HG03060 (cell line): ENCODE measurements at regions not wholly inside any gene's neighbourhood (a gene's known extent, or its start where the extent isn't known, plus 50 kb on each side); places are given as distances from the start of the nearest gene placed in this dataset.
"Not testable (repeated sequence)": the region's sequence is repeated elsewhere in the genome, so short reads cannot be mapped to it uniquely, and the experiment has no call there.

ENCODE experiments used
- ATAC-seq: cut with Tn5 transposase; IDR thresholded peaks from one replicate; pipeline ENCODE4 v1.9.1; 2021; ENCODE audit warnings: low read depth, moderate number of reproducible peaks; ENCODE audit not compliant: unreplicated experiment

DNA sequence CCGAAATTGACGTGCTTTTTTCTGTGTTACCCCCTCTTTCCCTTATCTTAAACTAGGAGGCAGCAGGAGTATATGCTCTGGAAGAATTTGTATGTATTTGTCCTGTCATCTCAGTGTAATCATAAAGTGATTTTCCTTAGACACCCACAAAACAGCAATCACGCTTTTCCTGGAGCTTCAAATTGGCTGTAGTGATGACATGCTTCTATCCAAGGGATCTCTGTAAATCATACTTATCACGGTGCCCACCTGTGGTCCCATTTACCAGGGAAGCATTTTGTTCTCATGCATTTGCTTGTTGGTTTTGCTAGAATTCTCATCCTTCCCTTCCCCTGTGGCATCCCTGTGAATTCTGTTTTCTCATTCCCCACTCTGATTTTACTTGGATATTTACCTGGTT is 220.8 kb upstream of the THUMPD2 start:
- ATAC-seq = no peak

DNA sequence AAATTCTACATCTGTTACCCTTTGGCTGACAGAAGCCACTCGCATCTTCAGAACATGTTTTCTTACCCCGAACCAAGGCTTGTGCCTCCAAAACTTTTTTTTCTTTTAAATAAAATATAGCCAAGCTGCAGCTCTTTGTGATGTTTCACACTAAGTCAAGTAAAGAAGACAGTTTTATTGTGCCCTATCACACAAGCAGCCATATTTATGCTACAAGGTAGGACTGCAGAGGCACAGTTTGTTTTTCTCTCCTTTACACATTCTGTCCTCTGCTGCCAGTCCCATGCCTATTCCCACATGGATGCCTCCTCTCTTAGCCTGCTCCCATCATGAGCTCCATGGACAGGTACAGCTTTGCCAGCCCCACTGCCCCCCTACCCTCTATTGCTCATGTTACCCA is 219.6 kb upstream of the THUMPD2 start:
- no peak for ATAC-seq

DNA sequence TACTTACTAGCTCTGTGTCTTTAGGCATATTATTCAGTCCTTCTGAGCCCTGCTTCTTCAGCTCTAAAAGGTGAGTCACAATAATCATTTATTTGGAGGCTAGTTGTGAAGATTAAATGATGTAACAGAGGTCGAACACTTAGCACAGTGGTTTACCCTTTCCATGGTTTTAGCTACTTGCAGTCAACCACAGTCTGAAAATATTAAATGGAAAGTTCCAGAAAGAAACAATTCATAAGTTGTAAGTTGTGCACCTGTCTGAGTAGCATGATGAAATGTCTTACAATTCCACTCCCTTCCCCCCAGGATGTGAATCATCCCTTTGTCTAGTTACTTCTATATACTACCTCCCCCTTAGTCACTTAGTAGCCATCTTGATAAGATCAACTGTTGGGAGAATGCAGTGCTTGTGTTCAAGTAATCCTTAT is 217.6 kb upstream of the THUMPD2 start:
- no peak for ATAC-seq

DNA sequence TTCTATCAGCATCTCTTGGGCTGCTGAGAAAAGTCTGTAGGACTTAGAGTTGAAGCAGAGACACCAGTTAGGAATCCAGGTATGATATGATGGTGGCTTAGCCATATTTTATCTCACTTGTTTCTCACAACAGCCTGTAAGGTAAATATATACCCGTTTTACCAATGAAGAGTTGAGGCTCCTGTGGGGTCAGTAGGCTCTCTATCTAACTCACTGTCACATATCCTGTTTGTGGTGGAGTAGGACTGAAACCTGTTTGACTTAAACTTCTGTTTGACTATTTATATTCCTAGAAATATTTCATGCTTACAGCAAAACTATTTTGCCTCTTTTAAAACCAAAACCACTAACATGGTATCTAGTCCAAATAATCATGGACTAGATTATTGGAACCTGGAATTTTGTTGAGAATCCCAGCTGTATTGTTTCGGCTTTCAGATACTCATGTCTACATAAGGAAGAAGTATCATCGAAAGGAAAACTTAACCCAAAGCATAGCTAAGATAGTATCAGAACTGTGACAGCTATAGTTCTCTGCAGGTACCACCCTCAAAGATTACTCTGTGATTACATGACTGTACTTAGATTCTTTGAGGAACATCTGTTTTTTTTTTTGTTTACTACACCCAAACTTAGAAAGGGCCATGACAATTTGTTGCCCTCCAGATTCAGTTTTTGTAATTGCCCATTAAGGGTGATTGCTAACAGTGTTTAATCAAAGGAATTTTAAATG is 216.1 kb upstream of the THUMPD2 start:
- no peak for ATAC-seq

DNA sequence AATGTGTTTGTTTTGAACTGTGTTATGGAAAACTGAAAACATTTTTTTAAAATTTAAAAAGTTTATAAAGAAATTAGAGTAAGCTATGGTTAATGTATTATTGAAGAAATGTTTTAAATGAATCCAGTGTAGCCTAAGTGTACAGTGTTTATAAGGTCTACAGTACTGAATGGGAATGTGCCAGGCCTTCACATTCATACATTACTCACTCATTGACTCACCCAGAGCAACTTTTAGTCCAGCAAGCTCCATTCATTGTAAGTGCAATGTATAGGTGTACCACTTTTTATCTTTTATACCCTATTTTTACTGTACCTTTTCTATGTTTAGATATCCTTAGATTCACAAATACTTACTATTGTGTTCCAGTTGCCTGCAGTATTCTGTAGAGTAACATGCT is 215.1 kb upstream of the THUMPD2 start:
- ATAC-seq = no peak

DNA sequence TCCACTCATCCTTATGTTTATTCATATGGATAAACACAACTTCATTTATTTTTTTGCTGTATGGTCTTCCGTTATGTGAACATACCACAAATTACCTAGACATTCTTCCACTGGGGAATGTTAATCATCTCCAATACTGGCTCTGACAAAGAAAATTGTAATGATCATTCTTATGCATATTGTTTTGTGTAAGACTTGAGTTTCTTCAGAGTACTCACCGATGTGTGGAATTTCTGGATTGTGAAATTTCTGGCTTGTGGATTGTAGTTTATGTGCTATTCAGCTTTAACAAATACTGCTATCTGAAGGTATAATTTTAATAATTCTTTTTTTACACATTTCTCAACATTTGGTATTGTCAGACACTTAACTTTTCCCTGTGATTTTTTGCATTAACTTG is 212.2 kb upstream of the THUMPD2 start:
- ATAC-seq = no peak

DNA sequence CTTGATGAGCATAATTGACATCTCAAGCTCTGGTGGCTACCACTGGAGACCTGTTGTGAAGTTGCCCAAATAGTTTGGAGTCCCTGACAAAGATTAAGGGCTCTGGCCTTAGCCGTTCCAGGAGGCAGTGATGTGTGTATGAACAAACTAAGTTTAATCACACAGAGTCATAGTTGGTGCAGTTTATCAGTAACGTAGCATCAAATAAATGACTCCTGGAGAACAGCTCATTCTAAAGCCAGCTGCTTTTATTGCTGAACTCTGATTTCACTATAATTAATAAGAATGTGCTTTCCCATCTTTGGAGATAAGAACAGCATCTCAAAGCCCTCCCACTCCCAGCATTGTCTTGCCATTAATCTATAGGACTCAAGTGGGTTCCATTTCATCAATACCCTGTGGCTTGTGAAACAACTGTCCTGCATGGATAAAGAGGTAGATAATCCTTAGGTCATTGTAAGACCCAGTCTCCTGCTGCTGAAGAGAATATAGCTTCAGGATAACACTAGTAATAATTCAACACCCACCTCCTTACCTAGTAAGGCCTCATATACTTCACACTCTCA is 211.4 kb upstream of the THUMPD2 start:
- ATAC-seq = no peak

DNA sequence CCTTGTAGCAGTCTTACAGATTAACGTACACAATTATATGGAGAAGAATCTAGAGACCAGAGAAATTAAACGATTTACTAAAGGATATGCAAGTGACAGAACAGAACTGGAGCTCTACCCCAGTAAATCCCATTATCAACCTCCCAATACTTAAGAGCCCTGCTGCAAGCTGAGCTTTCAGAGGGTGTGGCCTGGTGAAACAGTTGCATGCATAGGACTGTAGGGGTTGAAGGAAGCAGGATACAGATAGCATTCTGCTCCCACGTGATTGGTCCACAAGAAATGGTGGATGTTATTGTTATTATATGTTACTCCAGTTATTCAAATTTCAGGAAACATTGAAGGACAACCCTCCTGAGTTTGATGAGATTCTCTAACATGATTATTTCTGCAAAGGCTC is 210.8 kb upstream of the THUMPD2 start:
- no peak for ATAC-seq

DNA sequence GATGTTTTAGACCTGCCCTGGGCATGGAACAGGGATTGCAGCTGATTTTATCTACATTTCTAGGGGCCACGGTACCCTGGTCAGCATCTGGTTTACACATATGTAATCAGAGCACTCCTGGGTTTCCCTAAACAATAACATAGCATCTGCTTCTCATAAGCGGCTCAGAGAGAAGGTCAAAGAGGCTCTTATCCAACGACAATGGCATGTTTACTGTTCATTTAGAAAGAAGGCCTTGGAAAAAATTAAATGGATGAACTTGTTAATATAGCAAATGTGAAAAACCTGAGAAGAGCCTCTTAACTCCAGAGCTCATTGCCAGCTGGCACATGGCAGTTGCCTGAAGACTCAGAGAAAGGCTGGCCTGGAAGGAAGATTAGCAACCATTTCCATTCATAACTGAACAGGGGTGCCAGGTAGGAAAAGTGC is 202.8 kb upstream of the THUMPD2 start:
- no peak for ATAC-seq

DNA sequence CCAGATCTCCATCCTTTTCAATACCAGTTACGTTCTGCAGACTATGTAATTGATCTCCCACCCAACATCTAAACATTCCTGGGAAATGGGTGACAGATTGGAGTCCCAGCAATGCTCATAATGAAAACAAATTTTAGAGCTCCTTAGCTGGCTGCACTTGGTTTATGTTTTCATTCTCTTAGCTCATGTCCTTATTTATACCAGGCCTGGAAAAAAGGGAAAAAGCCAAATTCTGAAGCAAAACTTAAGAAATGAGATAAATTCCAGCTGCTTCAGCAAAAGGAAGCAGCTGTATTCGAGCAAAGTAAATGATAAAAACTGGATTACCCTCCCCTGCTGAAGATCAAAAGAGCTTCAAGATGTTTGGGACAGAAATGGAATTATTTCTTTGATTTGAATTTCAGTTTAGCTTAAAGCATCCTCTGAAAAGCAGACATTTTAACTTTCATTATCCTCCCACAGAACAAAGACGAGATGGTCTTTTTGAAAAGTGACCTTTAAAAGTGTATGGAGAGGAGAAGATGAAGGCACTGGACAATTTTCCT is 196.5 kb upstream of the THUMPD2 start:
- ATAC-seq = no peak

DNA sequence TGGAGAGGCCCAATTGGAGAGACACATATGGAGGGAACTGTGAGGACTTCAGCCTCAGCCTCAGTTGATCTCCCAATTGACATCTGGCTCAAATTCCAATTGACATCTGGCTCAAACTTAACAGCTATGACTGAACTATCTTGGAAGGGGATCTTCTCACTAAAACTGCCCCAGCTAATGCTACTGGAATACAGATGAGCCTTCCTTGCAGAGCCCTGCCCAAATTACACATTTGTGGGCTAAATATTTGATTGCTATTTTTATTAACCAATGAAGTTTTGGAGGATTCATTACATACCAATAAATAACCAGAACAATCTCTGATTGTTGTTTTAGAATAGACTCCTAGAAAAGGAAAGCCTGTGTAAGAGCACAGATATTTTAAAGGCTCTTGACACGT is 189.0 kb upstream of the THUMPD2 start:
- ATAC-seq = no peak

DNA sequence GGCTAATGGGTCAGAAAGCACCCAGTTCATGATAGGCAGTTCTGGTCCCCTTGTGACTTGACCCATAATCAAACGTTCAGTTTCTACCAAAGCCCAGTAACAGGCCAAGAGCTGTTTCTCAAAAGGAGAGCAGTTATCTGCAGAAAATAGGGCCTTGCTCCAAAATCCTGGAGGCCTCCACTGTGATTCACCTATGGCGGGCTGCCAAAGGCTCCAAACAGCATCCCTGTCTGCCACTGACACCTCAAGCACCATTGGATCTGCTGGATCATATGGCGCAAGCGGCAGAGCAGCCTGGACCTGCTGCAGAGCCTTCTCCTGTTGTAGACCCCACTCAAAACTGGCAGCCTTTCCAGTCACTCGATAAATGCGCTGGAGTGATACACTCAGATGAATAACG is 181.6 kb upstream of the THUMPD2 start:
- not testable (repeated sequence) for ATAC-seq

DNA sequence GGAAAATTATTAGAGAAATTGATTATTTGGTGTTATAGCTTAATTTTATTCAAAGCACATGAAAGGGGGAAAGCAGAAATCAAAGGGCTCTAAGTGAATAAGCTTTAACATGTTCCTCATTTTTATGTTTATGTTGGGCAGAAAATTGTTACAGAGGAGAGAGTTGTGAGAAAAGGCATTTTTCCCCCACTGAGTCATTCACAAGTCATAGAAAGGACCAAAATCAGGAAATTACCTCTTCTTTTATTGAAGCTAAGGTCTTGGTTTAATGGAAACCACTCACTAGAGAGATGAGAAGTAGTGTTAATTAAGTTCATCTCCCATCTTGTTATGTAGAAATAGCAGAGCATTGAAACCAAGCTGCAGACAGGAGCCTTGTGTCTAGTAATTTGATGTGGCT is 175.3 kb upstream of the THUMPD2 start:
- no peak for ATAC-seq

DNA sequence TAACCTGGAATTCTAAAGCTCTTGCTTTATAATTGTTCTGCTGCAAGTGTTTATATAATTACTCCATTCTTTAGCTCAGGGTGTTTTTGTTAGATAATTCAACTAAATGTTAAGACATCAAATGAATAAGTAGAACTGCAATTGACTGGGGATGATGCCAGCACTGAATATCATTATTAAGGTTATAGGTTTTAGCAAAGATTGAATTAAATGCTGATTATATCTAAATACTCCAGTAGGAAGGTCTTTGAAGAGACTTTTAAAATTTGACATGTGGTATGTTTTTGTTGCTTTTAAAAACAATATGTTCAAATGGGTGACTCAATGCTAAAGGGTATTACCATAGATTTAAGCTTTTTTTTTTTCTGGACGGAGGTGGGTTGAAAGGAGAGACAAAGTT is 170.1 kb upstream of the THUMPD2 start:
- ATAC-seq = no peak

DNA sequence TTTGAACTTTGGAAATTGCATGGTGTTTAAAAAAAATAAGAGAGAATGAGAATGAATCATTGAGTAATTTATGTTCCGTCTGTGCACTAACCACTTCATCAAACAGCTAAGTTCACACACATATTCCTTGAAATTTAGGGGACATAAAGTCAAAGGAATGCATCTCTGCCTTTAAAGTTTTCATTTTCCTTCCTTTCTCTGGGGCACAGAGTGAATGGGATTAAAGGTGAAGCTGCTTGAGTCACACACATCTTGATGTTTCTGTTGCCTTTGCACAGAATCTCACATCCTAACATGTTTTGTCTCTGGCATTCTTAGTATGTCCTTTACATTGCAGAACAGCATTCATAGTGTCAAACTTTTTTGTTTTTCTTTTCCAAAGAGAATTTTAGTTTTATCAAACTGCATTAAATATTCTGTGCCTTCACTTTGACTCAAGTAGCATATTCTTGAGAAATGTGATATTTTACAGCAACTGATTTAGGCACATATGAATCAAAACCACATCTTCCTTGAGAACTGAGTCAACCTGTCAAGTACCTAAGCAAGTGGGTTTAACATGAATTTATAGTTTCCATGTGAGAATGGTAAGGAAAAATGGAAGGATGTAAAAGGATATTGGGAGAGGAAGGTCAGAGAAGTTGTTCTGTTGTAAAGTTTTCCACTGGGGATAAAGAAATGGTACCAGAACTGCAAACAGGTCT is 169.1 kb upstream of the THUMPD2 start:
- no peak for ATAC-seq

DNA sequence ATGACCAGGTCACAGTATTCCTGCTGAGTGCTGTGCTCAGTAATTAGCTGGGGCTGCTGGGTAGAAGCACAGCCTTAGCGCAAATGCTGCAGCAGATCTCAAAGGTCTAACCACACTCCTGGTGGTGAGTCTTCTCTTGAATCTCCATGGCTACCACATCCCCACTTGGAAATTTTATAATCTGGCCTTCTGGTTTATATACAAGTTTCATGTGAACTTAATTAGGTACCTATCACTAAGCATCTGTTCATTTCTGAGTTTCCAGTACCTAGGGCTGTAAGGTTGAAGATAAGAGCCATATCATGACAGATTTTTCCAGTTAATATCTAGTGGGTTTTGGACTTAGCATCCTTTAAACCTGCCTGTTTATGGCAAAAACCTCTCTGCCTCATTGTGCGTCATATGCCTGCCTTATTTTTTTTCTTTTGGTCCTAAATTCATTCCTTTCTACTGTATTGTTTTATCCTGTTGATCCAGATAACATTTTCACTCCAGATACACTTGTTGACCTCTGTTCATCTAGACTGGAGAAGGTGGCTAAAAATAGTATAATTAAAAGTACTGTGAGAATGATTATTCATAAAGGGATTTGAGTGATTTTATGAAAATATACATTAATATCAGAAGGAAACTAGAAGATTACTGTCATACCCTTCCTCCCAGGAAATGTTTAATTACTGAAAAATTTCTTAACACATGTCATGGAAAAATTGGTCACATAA is 168.4 kb upstream of the THUMPD2 start:
- ATAC-seq = no peak

DNA sequence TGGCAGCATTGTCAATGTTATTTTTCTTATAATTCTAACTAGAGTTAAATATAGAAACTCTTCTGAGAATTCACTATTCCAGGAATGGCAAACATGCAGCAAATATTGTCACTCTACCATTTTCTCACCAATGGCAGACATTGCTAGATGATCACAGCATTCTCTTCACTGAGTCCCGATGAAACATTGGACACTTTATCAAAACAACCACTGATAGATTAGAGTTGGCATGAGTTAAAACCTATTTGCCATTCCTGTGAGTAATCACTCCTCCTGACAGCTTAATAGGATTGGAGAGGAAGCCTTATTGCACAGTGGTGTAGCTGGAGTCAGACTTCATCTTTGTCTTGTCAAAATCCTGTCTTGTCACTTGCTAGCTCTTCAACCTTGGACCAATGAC is 163.9 kb upstream of the THUMPD2 start:
- ATAC-seq = no peak

DNA sequence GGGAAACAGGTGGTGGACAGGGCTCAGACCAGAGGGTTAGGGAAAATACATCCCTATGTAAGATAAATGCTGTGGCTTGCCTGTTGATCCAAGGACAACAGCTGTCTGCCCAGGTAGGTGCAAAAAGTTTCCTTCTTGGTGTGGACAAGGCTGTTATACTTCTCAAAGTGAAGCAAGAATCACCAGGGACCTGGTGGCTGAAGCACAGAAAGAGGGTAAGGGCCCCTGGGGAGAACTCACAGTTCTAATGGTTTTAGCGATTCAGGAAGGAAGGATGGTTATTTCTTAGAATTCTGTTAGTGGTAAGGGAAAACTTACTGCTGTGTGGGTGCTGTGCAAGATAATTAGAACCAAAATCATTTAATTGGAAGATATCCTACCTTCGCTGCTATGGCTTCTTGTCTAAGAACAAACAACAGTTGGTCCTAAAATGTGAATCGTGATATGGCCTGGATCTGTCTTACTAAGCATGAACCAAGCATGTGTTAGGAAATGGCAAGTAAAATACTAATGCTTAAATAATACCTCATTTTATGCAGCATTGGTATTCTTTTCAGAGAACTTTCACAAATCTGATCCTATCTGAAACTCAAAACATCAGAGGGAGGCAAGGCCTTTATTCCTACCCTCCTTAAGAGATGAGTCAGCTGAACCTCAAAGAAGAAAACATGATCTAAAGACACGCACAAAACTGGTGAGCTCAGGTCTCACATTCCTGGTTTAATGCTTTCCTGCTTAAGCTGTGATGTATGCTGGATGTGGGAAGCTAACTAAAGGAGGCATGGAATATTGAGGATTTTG is 159.2 kb upstream of the THUMPD2 start:
- ATAC-seq = no peak

DNA sequence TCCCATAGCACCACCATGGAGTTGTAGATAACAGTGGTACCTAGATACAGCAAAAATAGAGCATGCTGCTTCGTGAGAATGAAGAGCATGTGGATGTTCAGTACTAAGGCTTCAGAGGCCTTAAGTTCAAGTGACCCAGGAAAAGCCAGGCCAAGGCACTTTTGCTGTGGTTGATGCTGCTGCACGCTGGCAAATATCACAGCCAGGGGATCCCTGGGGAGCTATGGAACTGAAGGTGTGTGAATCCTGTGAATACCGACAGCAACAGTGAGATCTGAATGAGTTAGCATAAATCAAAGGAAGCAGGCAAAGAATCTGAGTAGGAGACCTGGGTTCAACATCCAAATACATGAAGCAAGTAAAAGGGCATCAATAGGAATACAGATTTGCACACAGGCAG is 158.6 kb upstream of the THUMPD2 start:
- no peak for ATAC-seq

DNA sequence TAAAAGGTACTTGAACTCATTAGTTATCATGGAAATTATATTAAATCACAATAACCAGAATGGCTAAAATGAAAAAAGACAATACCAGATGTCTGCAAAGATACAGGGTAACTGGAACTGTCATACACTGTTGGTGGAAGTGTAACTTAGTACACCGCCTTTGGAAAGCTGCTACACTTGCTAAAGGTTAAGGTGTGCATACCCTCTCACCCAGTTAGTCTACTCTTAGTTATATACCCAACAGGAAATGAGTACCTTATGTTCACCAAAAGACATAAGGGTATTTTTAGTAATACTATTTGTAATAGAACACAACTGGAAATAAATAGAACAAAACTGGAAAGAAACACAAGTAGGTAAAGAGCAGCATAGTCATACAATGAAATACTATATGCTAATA is 155.8 kb upstream of the THUMPD2 start:
- ATAC-seq = no peak
